SK-N-SH treated with all-trans-retinoic acid at 6 μM for 48 hours (cell line): ENCODE measurements at regions not wholly inside any gene's neighbourhood (a gene's known extent, or its start where the extent isn't known, plus 50 kb on each side); places are given as distances from the start of the nearest gene placed in this dataset.
"Not testable (repeated sequence)": the region's sequence is repeated elsewhere in the genome, so short reads cannot be mapped to it uniquely, and the experiment has no call there.

ENCODE experiments used
- ATAC-seq: fragments of 200-7000 bp; cut with Tn5 transposase; 3 replicates; pipeline ENCODE4 v1.9.1; 2020; ENCODE audit warnings: mild to moderate bottlenecking, moderate library complexity
- ARNTL ChIP-seq: fragments of 450-650 bp; formaldehyde crosslinking; IDR thresholded peaks from 2 replicates; pipeline ENCODE4 v1.5.0; 2020; ENCODE audit warnings: low read depth, mild to moderate bottlenecking, moderate library complexity, borderline replicate concordance
- BACH2 ChIP-seq: fragments of 250-450 bp; sonication (Bioruptor Pico); IDR thresholded peaks from 2 replicates; pipeline ENCODE4 v1.9.0; 2021; ENCODE audit warnings: mild to moderate bottlenecking, borderline replicate concordance
- CSDC2 ChIP-seq: fragments of 250-450 bp; sonication (Bioruptor Pico); IDR thresholded peaks from 2 replicates; pipeline ENCODE4 v1.5.0; 2020; ENCODE audit warnings: mild to moderate bottlenecking, moderate library complexity
- ESRRG ChIP-seq: fragments of 250-450 bp; sonication (Bioruptor Pico); IDR thresholded peaks from 2 replicates; pipeline ENCODE4 v1.6.1; 2021; ENCODE audit warnings: mild to moderate bottlenecking
- ISL1 ChIP-seq: fragments of 250-450 bp; sonication (Bioruptor Pico); IDR thresholded peaks from 2 replicates; pipeline ENCODE4 v2.1.2; 2022; ENCODE audit warnings: mild to moderate bottlenecking, moderate library complexity
- OSR1 ChIP-seq: fragments of 250-450 bp; sonication (Bioruptor Pico); IDR thresholded peaks from 2 replicates; pipeline ENCODE4 v1.8.0; 2022; ENCODE audit warnings: moderate library complexity, mild to moderate bottlenecking, inconsistent platforms
- POU6F1 ChIP-seq: fragments of 250-450 bp; sonication (Bioruptor Pico); IDR thresholded peaks from 2 replicates; pipeline ENCODE4 v1.8.0; 2021; ENCODE audit warnings: low read depth, mild to moderate bottlenecking, moderate library complexity, borderline replicate concordance
- SNAI2 ChIP-seq: fragments of 250-450 bp; sonication (Bioruptor Pico); IDR thresholded peaks from 2 replicates; pipeline ENCODE4 v1.5.0; 2020; ENCODE audit warnings: mild to moderate bottlenecking, moderate library complexity
- TOX ChIP-seq: fragments of 250-450 bp; sonication (Bioruptor Pico); IDR thresholded peaks from 2 replicates; pipeline ENCODE4 v1.8.0; 2021; ENCODE audit warnings: mild to moderate bottlenecking, moderate library complexity, borderline replicate concordance
- ZFP3 ChIP-seq: fragments of 250-450 bp; sonication (Bioruptor Pico); IDR thresholded peaks from 2 replicates; pipeline ENCODE4 v1.5.0; 2020; ENCODE audit warnings: mild to moderate bottlenecking, moderate library complexity
- ZFP30 ChIP-seq: fragments of 450-650 bp; formaldehyde crosslinking; IDR thresholded peaks from 2 replicates; pipeline ENCODE4 v1.5.0; 2022; ENCODE audit warnings: mild to moderate bottlenecking, moderate library complexity
- ZNF8 ChIP-seq: fragments of 450-650 bp; formaldehyde crosslinking; IDR thresholded peaks from 2 replicates; pipeline ENCODE4 v1.5.0; 2020; ENCODE audit warnings: mild to moderate bottlenecking, moderate library complexity
- TF ChIP-seq, protein P1 (sequence below): fragments of 250-450 bp; sonication (Bioruptor Pico); IDR thresholded peaks from 2 replicates; pipeline ENCODE4 v1.5.1; 2020; ENCODE audit warnings: low read depth, mild to moderate bottlenecking, moderate library complexity
- TF ChIP-seq, protein P2 (sequence below): fragments of 250-450 bp; sonication (Bioruptor Pico); IDR thresholded peaks from 2 replicates; pipeline ENCODE4 v1.8.0; 2020; ENCODE audit warnings: mild to moderate bottlenecking, moderate library complexity, borderline replicate concordance
- TF ChIP-seq, protein P3 (sequence below): fragments of 250-450 bp; sonication (Bioruptor Pico); IDR thresholded peaks from 2 replicates; pipeline ENCODE4 v1.5.1; 2021; ENCODE audit warnings: mild to moderate bottlenecking, moderate library complexity
- TF ChIP-seq, protein P4 (sequence below): fragments of 250-450 bp; sonication (Bioruptor Pico); IDR thresholded peaks from 2 replicates; pipeline ENCODE4 v1.5.0; 2020; ENCODE audit warnings: mild to moderate bottlenecking, moderate library complexity

- 0 out of 3 replicates have a peak, but pooled peaks have one; percentile 20 for ATAC-seq
- TF ChIP-seq ESRRG (CRISPR knock-in tag) = no peak
- TF ChIP-seq TOX = no peak
- TF ChIP-seq, protein P1, sequence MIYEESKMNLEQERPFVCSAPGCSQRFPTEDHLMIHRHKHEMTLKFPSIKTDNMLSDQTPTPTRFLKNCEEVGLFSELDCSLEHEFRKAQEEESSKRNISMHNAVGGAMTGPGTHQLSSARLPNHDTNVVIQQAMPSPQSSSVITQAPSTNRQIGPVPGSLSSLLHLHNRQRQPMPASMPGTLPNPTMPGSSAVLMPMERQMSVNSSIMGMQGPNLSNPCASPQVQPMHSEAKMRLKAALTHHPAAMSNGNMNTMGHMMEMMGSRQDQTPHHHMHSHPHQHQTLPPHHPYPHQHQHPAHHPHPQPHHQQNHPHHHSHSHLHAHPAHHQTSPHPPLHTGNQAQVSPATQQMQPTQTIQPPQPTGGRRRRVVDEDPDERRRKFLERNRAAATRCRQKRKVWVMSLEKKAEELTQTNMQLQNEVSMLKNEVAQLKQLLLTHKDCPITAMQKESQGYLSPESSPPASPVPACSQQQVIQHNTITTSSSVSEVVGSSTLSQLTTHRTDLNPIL (CRISPR knock-in tag) = no peak
- no peak for TF ChIP-seq ISL1 (CRISPR knock-in tag)
- TF ChIP-seq CSDC2 (CRISPR knock-in tag) = no peak
- TF ChIP-seq, protein P2, sequence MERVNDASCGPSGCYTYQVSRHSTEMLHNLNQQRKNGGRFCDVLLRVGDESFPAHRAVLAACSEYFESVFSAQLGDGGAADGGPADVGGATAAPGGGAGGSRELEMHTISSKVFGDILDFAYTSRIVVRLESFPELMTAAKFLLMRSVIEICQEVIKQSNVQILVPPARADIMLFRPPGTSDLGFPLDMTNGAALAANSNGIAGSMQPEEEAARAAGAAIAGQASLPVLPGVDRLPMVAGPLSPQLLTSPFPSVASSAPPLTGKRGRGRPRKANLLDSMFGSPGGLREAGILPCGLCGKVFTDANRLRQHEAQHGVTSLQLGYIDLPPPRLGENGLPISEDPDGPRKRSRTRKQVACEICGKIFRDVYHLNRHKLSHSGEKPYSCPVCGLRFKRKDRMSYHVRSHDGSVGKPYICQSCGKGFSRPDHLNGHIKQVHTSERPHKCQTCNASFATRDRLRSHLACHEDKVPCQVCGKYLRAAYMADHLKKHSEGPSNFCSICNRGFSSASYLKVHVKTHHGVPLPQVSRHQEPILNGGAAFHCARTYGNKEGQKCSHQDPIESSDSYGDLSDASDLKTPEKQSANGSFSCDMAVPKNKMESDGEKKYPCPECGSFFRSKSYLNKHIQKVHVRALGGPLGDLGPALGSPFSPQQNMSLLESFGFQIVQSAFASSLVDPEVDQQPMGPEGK (CRISPR knock-in tag) = no peak
- no peak for TF ChIP-seq OSR1 (CRISPR knock-in tag)
- no peak for TF ChIP-seq POU6F1 (CRISPR knock-in tag)
- TF ChIP-seq SNAI2 (CRISPR knock-in tag) = no peak
- TF ChIP-seq BACH2 (CRISPR knock-in tag) = no peak
- no peak for TF ChIP-seq ZFP30 (CRISPR knock-in tag)
- TF ChIP-seq, protein P3, sequence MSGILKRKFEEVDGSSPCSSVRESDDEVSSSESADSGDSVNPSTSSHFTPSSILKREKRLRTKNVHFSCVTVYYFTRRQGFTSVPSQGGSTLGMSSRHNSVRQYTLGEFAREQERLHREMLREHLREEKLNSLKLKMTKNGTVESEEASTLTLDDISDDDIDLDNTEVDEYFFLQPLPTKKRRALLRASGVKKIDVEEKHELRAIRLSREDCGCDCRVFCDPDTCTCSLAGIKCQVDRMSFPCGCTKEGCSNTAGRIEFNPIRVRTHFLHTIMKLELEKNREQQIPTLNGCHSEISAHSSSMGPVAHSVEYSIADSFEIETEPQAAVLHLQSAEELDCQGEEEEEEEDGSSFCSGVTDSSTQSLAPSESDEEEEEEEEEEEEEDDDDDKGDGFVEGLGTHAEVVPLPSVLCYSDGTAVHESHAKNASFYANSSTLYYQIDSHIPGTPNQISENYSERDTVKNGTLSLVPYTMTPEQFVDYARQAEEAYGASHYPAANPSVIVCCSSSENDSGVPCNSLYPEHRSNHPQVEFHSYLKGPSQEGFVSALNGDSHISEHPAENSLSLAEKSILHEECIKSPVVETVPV (CRISPR knock-in tag) = no peak
- TF ChIP-seq ZNF8 (CRISPR knock-in tag) = no peak
Measured at GRCh38 chr1:173364827-173365226, 112.3 kb upstream of the PRDX6 start.

DNA sequence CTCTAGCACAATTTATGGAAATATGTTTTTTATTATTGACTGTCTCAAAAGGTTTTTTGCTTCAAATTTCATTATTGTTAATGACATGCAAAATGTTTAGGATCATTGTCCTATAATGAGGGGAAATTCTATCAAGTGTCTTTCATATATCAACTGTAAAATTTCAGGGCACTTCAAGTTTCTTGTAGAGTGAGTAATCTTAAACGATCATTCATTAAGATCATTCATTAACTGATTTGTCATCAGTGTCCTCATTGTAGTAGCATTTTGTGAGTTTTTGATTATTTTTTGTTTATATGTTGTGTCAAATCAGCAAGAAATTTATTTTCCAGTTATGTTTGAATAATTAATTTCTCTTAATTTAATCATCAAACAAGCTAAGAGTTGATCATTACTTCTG, 111.8 kb upstream of the PRDX6 start:
- no peak for ATAC-seq
- TF ChIP-seq OSR1 (CRISPR knock-in tag) (no peak), POU6F1 (CRISPR knock-in tag) (no peak), ZFP3 (CRISPR knock-in tag) (no peak), ARNTL (CRISPR knock-in tag) (no peak), ESRRG (CRISPR knock-in tag) (no peak)
- TF ChIP-seq, protein P4, sequence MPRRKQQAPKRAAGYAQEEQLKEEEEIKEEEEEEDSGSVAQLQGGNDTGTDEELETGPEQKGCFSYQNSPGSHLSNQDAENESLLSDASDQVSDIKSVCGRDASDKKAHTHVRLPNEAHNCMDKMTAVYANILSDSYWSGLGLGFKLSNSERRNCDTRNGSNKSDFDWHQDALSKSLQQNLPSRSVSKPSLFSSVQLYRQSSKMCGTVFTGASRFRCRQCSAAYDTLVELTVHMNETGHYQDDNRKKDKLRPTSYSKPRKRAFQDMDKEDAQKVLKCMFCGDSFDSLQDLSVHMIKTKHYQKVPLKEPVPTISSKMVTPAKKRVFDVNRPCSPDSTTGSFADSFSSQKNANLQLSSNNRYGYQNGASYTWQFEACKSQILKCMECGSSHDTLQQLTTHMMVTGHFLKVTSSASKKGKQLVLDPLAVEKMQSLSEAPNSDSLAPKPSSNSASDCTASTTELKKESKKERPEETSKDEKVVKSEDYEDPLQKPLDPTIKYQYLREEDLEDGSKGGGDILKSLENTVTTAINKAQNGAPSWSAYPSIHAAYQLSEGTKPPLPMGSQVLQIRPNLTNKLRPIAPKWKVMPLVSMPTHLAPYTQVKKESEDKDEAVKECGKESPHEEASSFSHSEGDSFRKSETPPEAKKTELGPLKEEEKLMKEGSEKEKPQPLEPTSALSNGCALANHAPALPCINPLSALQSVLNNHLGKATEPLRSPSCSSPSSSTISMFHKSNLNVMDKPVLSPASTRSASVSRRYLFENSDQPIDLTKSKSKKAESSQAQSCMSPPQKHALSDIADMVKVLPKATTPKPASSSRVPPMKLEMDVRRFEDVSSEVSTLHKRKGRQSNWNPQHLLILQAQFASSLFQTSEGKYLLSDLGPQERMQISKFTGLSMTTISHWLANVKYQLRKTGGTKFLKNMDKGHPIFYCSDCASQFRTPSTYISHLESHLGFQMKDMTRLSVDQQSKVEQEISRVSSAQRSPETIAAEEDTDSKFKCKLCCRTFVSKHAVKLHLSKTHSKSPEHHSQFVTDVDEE (CRISPR knock-in tag) = no peak

- no peak for TF ChIP-seq CSDC2 (CRISPR knock-in tag)
- ATAC-seq = no peak
Measured at GRCh38 chr1:173367136-173367535, 110.0 kb upstream of the PRDX6 start.

DNA sequence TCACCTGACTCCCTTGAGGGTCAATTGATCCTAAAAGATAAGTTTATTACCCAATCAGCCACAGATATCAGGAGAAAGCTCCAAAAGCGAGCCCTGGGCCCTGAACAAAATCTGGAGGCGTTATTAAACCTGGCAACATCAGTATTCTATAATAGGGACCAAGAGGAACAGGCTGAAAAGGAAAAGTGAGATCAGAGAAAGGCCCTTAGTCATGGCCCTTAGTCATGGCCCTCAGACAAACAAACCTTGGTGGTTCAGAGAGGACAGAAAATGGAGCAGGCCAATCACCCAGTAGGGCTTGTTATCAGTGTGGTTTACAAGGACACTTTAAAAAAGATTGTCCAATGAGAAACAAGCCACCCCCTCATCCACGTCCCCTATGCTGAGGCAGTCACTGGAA, 106.5 kb upstream of the PRDX6 start:
- ATAC-seq = not testable (repeated sequence)

GRCh38 chr1:173376065-173376464, 101.1 kb upstream of the PRDX6 start:
- not testable (repeated sequence) for ATAC-seq
